Omental fat pad (tissue), 3 donors: ENCODE measurements at regions not wholly inside any gene's neighbourhood (a gene's known extent, or its start where the extent isn't known, plus 50 kb on each side); places are given as distances from the start of the nearest gene placed in this dataset.

ENCODE experiments used
- ATAC-seq: fragments of 150-250 bp; one replicate; pipeline ENCODE4 v1.9.1; 2016; ENCODE audit warnings: mild to moderate bottlenecking, moderate library complexity; ENCODE audit not compliant: low FRiP score
- DNase-seq: peaks from one replicate; pipeline ENCODE4 v3.0.0-alpha.2; 2019; ENCODE audit warnings: low spot score
- CTCF ChIP-seq, 3 donors: fragments of 450-650 bp; IDR thresholded peaks; one replicate each; pipeline ENCODE4 v1.5.1; 2016 to 2017; ENCODE audit warnings: antibody characterized with exemption in 3 of 3, mild to moderate bottlenecking in 3 of 3, moderate library complexity in 2 of 3

GRCh38 chr7:50856806-50857205 is 74.1 kb upstream of the GRB10 start:
- ATAC-seq (no peak), DNase-seq (no peak)
- no peak for TF ChIP-seq CTCF (IDR thresholded peaks at IDR 0.05)

GRCh38 chr7:50856231-50856630 is 73.5 kb upstream of the GRB10 start:
- no peak for ATAC-seq
- DNase-seq = no peak
- TF ChIP-seq CTCF (IDR thresholded peaks at IDR 0.05) = no peak

- ATAC-seq (no peak), DNase-seq (no peak)
- no peak for TF ChIP-seq CTCF (IDR thresholded peaks at IDR 0.05)
Measured at GRCh38 chr7:50855526-50855925, 72.8 kb upstream of the GRB10 start.

GRCh38 chr7:50854831-50855230 is 72.1 kb upstream of the GRB10 start:
- no peak for DNase-seq
- TF ChIP-seq CTCF (IDR thresholded peaks at IDR 0.05) = no peak
- ATAC-seq = no peak

GRCh38 chr7:50854247-50854646 is 71.6 kb upstream of the GRB10 start:
- no peak for ATAC-seq
- DNase-seq = no peak
- no peak for TF ChIP-seq CTCF (IDR thresholded peaks at IDR 0.05)

- no peak for TF ChIP-seq CTCF (IDR thresholded peaks at IDR 0.05)
- DNase-seq (no peak), ATAC-seq (no peak)
Measured at GRCh38 chr7:50853311-50853710, 70.6 kb upstream of the GRB10 start.

- ATAC-seq (no peak), DNase-seq (no peak)
- no peak for TF ChIP-seq CTCF (IDR thresholded peaks at IDR 0.05)
Measured at GRCh38 chr7:50852901-50853300, 70.2 kb upstream of the GRB10 start.
